ENCODE measurements at regions not wholly inside any gene's neighbourhood (a gene's known extent, or its start where the extent isn't known, plus 50 kb on each side); places are given as distances from the start of the nearest gene placed in this dataset.

DNA sequence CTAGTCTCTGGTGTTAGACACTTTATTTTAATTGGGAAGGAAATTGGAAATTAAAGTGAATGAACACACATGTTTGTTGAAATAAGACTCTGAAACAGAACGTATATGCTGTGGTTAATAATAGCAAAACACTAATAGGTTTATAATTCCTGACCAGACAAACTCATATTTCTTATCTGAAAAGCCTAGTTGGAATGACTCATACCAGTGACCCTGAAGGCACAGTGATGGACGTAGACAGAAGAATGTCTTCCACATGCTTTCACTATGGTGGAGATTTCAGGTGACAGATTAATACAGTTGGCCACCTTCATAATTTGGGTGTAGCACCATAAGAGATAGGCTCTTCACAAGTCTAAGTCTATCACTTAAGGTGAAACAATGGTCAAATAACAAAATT is 83.0 kb upstream of the COL11A1 start:
- Mint-ChIP-seq H3K36me3 (no peaks in the 10 kb centered on the region), H3K27ac (no peak overlapping the region), H3K9me3 (peaks cover 4% of the 10 kb centered on the region), H3K4me1 (ENCODE audit: unreplicated experiment) (no peaks in the 10 kb centered on the region), H3K27me3 (no peaks in the 10 kb centered on the region), H3K4me3 (no peak overlapping the region)
- no peak for DNase-seq (ENCODE audit: extremely low spot score, unreplicated experiment)
- TF ChIP-seq, protein P1, sequence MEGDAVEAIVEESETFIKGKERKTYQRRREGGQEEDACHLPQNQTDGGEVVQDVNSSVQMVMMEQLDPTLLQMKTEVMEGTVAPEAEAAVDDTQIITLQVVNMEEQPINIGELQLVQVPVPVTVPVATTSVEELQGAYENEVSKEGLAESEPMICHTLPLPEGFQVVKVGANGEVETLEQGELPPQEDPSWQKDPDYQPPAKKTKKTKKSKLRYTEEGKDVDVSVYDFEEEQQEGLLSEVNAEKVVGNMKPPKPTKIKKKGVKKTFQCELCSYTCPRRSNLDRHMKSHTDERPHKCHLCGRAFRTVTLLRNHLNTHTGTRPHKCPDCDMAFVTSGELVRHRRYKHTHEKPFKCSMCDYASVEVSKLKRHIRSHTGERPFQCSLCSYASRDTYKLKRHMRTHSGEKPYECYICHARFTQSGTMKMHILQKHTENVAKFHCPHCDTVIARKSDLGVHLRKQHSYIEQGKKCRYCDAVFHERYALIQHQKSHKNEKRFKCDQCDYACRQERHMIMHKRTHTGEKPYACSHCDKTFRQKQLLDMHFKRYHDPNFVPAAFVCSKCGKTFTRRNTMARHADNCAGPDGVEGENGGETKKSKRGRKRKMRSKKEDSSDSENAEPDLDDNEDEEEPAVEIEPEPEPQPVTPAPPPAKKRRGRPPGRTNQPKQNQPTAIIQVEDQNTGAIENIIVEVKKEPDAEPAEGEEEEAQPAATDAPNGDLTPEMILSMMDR (conservative IDR thresholded peaks at IDR 0.05): no peak

DNA sequence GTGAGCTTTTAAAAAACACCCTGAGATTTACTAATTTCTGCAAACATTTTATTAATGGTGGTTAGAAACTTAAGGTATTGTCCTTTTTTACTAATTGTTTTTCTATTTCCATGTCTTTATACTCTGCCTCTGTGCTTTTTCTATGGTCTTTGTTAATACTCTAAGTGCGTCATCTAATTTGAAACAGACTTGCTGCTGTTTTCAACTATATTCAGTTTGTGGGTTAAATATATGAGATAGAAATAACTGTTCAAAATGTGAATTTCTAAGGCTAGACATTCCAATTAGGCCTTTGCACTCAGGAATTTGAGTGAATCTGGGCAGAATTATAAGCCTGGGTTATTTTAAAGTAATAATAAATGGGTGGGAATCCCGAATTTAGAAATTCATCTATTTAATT is 82.4 kb upstream of the COL11A1 start:
- TF ChIP-seq, protein P1 (conservative IDR thresholded peaks at IDR 0.05): no peak
- H3K9me3 Mint-ChIP-seq: peaks cover 4% of the 10 kb centered on the region
- no peak overlapping the region for H3K27ac Mint-ChIP-seq
- no peak overlapping the region for H3K4me3 Mint-ChIP-seq
- H3K4me1 Mint-ChIP-seq (ENCODE audit: unreplicated experiment): no peaks in the 10 kb centered on the region
- no peaks in the 10 kb centered on the region for H3K36me3 Mint-ChIP-seq
- H3K27me3 Mint-ChIP-seq: no peaks in the 10 kb centered on the region
- no peak for DNase-seq (ENCODE audit: extremely low spot score, unreplicated experiment)

DNA sequence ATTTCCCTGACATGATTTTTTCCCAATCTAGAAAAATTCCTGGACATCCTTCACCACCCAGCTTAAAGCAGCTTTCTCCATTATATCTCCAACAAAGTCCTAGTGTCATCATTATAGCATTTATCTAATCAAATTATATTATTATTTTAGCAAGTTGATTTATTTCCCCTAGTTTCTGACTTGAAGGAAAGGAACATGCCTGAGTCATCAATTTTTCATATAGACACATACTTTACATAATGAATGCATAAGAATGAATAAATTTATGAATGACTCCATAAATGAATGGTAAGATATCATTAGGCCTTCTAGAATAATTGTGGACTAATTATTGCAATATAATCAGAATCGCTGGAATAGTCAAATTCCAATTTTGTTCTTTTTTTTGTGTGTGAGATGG is 79.4 kb upstream of the COL11A1 start:
- Mint-ChIP-seq H3K9me3 (peaks cover 4% of the 10 kb centered on the region), H3K27ac (no peak overlapping the region), H3K36me3 (no peaks in the 10 kb centered on the region), H3K4me3 (no peak overlapping the region), H3K4me1 (ENCODE audit: unreplicated experiment) (no peaks in the 10 kb centered on the region), H3K27me3 (no peaks in the 10 kb centered on the region)
- DNase-seq (ENCODE audit: extremely low spot score, unreplicated experiment): no peak
- TF ChIP-seq, protein P1 (conservative IDR thresholded peaks at IDR 0.05): no peak

DNA sequence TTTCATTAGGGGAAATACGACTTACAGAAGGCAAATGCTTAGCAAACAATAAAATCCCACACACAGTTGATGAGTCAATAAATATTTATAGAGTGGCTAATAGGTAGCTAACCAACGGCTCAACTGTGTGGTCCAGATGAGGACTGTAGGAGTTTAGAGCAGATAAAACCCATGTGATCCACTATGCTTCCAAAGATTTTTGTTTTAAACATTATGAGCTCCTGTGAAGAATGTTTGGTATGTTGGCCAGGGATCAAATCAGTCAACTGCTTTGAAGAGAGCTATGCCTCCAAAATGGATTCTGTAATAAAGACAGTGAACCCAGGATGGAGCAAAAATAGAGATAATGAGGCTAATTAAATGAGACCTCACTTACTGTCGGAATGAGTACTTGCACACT is 72.3 kb upstream of the COL11A1 start:
- H3K9me3 Mint-ChIP-seq: no peaks in the 10 kb centered on the region
- H3K27ac Mint-ChIP-seq: no peak overlapping the region
- no peaks in the 10 kb centered on the region for H3K27me3 Mint-ChIP-seq
- no peaks in the 10 kb centered on the region for H3K4me1 Mint-ChIP-seq (ENCODE audit: unreplicated experiment)
- H3K36me3 Mint-ChIP-seq: no peaks in the 10 kb centered on the region
- TF ChIP-seq, protein P1 (conservative IDR thresholded peaks at IDR 0.05): no peak
- H3K4me3 Mint-ChIP-seq: no peak overlapping the region
- no peak for DNase-seq (ENCODE audit: extremely low spot score, unreplicated experiment)

DNA sequence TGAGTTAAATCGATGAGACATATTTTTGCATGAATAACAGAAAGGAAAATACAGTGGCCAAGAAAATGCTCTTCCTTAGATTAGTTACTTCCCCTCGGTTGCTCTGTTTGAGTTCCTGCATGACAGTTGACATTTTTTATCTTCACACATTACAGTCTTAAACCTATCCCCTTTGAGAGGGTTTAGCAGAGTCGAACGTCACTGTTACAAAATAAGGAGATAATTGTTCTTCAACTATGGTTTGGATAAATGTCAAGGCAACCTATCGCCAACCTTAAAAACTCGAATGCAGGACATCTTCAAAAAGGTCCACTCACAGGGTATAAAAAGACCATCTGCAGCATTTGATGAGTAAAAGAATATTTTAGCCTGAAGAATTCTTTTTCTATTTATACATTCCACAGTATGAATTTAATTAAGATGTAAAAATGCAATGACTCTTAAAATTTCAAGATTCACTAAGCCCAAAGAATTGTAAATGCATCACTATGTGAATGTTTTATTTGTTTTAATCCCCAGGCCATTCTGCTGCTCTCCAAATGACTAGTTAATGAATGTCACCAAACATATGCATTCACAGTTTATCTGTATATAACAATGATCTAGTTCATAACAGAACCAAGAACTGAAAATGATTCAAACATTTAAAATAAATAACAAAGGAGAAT is 68.9 kb upstream of the COL11A1 start:
- no peak for DNase-seq (ENCODE audit: extremely low spot score, unreplicated experiment)
- Mint-ChIP-seq H3K4me1 (ENCODE audit: unreplicated experiment) (no peaks in the 10 kb centered on the region), H3K4me3 (no peak overlapping the region), H3K9me3 (no peaks in the 10 kb centered on the region), H3K27me3 (no peaks in the 10 kb centered on the region), H3K36me3 (no peaks in the 10 kb centered on the region), H3K27ac (no peak overlapping the region)
- TF ChIP-seq, protein P1 (conservative IDR thresholded peaks at IDR 0.05): no peak
